ENCODE measurements at regions not wholly inside any gene's neighbourhood (a gene's known extent, or its start where the extent isn't known, plus 50 kb on each side); places are given as distances from the start of the nearest gene placed in this dataset.

DNA sequence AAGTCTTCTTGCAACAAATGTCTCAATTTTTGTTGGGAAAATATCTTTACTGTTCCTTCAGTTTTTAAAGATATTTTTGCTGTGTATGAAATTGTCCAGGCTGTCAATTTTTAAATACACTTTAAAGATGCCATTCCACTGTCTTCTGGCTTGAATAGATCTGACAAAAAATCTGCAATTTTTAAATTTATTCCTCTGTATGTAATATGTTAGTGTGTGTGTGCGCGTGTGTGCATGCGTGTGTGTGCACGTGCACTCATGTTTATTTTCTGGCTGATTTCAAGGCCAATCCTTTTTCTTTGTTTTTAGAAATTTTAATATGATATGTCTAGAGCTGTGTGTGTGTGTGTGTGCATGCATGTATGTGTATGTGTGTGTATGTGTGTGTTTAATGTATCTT is 263.2 kb upstream of the SESN3 start:
- intact Hi-C loops (cut with DNase I): no loop called here
- H3K27me3 ChIP-seq: no peaks in the 10 kb centered on the region
- ATAC-seq (no peak), DNase-seq (no peak)
- no peaks in the 10 kb centered on the region for H3K9me3 ChIP-seq
- H3K36me3 ChIP-seq: no peaks in the 10 kb centered on the region
- H3K4me3 ChIP-seq: no peak overlapping the region
- H3K4me1 ChIP-seq: no peaks in the 10 kb centered on the region
- TF ChIP-seq, protein P1, sequence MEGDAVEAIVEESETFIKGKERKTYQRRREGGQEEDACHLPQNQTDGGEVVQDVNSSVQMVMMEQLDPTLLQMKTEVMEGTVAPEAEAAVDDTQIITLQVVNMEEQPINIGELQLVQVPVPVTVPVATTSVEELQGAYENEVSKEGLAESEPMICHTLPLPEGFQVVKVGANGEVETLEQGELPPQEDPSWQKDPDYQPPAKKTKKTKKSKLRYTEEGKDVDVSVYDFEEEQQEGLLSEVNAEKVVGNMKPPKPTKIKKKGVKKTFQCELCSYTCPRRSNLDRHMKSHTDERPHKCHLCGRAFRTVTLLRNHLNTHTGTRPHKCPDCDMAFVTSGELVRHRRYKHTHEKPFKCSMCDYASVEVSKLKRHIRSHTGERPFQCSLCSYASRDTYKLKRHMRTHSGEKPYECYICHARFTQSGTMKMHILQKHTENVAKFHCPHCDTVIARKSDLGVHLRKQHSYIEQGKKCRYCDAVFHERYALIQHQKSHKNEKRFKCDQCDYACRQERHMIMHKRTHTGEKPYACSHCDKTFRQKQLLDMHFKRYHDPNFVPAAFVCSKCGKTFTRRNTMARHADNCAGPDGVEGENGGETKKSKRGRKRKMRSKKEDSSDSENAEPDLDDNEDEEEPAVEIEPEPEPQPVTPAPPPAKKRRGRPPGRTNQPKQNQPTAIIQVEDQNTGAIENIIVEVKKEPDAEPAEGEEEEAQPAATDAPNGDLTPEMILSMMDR (IDR thresholded peaks at IDR 0.05): no peak
- H3K27ac ChIP-seq: no peak overlapping the region

DNA sequence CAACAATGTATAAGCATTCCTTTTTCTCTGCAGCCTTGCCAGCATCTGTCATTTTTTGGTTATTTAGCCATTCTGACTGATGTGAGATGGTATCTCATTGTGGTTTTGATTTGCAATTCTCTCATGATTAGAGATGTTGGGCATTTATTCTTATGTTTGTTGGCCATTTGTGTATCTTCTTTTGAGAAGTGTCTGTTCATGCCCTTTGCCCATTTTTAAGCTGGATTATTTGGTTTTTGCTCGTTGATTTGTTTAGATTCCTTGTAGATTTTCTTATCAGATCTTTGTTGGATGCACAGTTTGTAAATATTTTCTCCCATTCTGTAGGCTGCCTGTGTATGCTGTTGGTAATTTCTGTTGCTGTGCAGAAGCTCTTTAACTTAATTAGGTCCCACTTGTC is 259.6 kb upstream of the SESN3 start:
- no peak overlapping the region for H3K4me3 ChIP-seq
- no peaks in the 10 kb centered on the region for H3K36me3 ChIP-seq
- no peak overlapping the region for H3K27ac ChIP-seq
- intact Hi-C loops (cut with DNase I): no loop called here
- no peaks in the 10 kb centered on the region for H3K9me3 ChIP-seq
- H3K4me1 ChIP-seq: no peaks in the 10 kb centered on the region
- TF ChIP-seq, protein P1 (IDR thresholded peaks at IDR 0.05): no peak
- no peak for ATAC-seq
- no peaks in the 10 kb centered on the region for H3K27me3 ChIP-seq
- no peak for DNase-seq

DNA sequence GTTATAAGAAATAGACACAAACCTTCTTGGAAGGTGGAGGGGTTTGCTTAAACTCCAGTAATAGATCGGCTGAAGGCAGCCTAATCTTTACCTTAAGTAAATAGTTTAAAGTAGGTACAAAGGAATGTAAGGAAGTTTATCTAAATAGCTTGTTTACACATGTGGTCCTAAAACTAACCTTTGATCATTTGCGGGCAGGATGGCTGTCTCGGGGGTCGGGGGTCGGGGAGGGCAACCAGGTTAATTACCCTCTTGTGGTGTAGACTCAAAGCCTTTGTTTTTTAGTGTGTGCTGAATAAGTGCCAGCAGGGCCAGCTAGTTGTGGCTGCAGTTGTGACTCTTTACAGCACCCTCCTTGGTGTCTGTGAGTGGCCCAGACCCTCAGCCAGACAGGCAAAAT is 256.9 kb upstream of the SESN3 start:
- DNase-seq (no peak), ATAC-seq (no peak)
- Histone ChIP-seq H3K4me3 (no peak overlapping the region), H3K4me1 (no peaks in the 10 kb centered on the region), H3K36me3 (no peaks in the 10 kb centered on the region), H3K9me3 (no peaks in the 10 kb centered on the region), H3K27ac (no peak overlapping the region), H3K27me3 (no peaks in the 10 kb centered on the region)
- intact Hi-C loops (cut with DNase I): no loop called here
- TF ChIP-seq, protein P1 (IDR thresholded peaks at IDR 0.05): no peak

DNA sequence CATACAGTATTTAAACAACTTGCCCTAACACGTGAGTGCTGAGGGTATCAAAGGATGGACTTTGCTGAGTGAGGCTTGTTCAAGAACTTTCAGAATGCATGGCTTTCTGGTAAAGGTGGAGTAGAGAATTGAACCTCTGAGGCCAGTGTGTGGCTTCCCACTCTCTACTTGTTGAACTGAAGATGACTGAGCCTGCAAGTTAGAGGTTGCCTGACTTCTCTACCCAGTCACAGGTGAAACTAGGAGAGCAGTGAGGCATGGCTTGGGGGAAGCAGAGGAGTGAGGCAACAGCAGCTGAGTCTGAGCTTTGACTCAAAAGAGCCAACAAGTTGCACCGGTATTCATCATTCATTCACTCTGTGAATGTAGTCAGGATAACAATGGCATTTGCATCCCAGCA is 256.4 kb upstream of the SESN3 start:
- intact Hi-C loops (cut with DNase I): no loop called here
- Histone ChIP-seq H3K4me1 (no peaks in the 10 kb centered on the region), H3K4me3 (no peak overlapping the region), H3K27ac (no peak overlapping the region), H3K27me3 (no peaks in the 10 kb centered on the region), H3K36me3 (no peaks in the 10 kb centered on the region), H3K9me3 (no peaks in the 10 kb centered on the region)
- no peak for DNase-seq
- TF ChIP-seq, protein P1 (IDR thresholded peaks at IDR 0.05): no peak
- no peak for ATAC-seq

DNA sequence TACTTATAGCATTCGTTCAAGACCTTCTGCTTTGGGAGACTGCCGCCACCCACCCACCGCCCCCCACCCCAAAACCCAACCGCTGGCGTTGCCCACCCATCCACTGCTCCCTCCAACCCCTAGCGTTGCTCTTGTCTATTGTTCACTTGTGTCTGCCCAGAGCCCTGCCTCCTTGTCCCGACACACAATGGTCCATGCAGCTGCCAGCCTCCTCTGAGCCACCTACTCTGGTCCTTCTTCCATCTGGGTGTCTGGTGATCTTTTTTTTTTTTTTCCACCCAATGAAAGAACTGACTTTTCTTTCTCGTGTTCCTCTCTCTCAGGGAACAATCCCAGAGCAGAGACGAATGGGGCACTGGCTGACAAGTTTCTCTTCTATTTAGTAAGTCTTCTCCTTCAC is 256.0 kb upstream of the SESN3 start:
- TF ChIP-seq, protein P1 (IDR thresholded peaks at IDR 0.05): no peak
- DNase-seq (no peak), ATAC-seq (no peak)
- no peak overlapping the region for H3K27ac ChIP-seq
- H3K4me3 ChIP-seq: no peak overlapping the region
- no peaks in the 10 kb centered on the region for H3K36me3 ChIP-seq
- H3K9me3 ChIP-seq: no peaks in the 10 kb centered on the region
- intact Hi-C loops (cut with DNase I): no loop called here
- H3K4me1 ChIP-seq: no peaks in the 10 kb centered on the region
- no peaks in the 10 kb centered on the region for H3K27me3 ChIP-seq

DNA sequence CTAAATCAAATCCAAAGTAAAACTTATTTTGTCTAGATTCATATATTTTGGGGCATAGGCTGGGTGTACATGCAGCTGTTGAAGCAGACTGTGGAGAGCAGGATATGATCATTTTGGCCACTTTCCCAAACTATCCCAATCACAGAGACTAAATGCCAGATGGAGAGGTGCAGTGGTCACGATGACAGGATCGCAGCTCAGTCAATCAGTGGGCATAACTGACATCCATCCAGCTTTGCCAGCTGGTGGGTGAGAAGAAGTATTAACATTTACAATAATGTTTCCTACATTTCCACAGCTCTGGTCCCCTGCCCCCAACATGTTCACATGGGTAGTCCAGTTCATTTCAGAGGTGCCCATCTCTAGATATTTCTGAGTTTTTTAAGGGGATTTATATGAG is 255.5 kb upstream of the SESN3 start:
- Histone ChIP-seq H3K27me3 (no peaks in the 10 kb centered on the region), H3K4me3 (no peak overlapping the region), H3K9me3 (no peaks in the 10 kb centered on the region), H3K4me1 (no peaks in the 10 kb centered on the region), H3K36me3 (no peaks in the 10 kb centered on the region), H3K27ac (no peak overlapping the region)
- TF ChIP-seq, protein P1 (IDR thresholded peaks at IDR 0.05): no peak
- DNase-seq (no peak), ATAC-seq (no peak)
- intact Hi-C loops (cut with DNase I): no loop called here

Data from upper lobe of right lung (tissue), 1 donor.